Osteocyte (in vitro differentiated cells): ENCODE measurements at regions not wholly inside any gene's neighbourhood (a gene's known extent, or its start where the extent isn't known, plus 50 kb on each side); places are given as distances from the start of the nearest gene placed in this dataset.

Source experiments
- DNase-seq: peaks from one replicate; pipeline ENCODE4 v3.0.0; 2021; ENCODE audit warnings: mixed read lengths; ENCODE audit not compliant: unreplicated experiment; ENCODE audit errors: extremely low spot score
- H3K27ac Mint-ChIP-seq: one replicate; pipeline ENCODE4 v1.8.0; 2021; ENCODE audit warnings: mild to moderate bottlenecking, mixed read lengths; ENCODE audit not compliant: unreplicated experiment
- H3K27me3 Mint-ChIP-seq: one replicate; pipeline ENCODE4 v1.8.0; 2021; ENCODE audit warnings: mixed read lengths; ENCODE audit not compliant: unreplicated experiment
- H3K36me3 Mint-ChIP-seq: one replicate; pipeline ENCODE4 v1.8.0; 2021; ENCODE audit warnings: mixed read lengths; ENCODE audit not compliant: unreplicated experiment
- H3K4me1 Mint-ChIP-seq: one replicate; pipeline ENCODE4 v1.8.0; 2021; ENCODE audit warnings: mixed read lengths; ENCODE audit not compliant: unreplicated experiment
- H3K4me3 Mint-ChIP-seq: one replicate; pipeline ENCODE4 v1.8.0; 2021; ENCODE audit warnings: mild to moderate bottlenecking, moderate library complexity, mixed read lengths; ENCODE audit not compliant: unreplicated experiment
- H3K9me3 Mint-ChIP-seq: one replicate; pipeline ENCODE4 v1.8.0; 2021; ENCODE audit warnings: mixed read lengths; ENCODE audit not compliant: unreplicated experiment
- TF ChIP-seq, protein P1 (sequence below): fragments of 200-600 bp; sonication (generic); IDR thresholded peaks from 2 replicates; pipeline ENCODE4 v1.5.0; 2021; ENCODE audit warnings: antibody characterized with exemption, mild to moderate bottlenecking, moderate library complexity

DNA sequence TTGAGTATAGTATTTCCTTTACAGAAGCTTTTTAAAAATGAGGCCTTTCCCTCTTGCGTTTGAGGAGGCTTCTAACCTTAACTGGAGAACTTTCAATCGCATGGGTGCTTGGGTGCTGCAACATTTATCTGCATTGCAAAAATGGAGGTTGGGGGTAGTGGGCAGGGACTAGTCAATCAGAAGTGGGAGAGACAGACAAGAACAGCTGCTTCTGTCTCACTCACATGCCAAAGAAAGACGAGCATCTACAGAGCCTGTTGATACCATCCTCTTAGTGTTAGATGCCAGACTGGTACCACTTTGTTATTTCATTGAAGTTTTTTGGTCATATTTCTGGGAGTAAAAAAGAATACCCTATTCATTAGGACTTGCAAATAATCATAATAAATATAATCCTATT lies 1292.2 kb downstream of the UQCRFS1 start:
- Mint-ChIP-seq H3K4me3 (no peak overlapping the region), H3K27me3 (no peaks in the 10 kb centered on the region), H3K4me1 (no peaks in the 10 kb centered on the region), H3K36me3 (no peaks in the 10 kb centered on the region), H3K9me3 (peaks cover 30% of the 10 kb centered on the region), H3K27ac (no peak overlapping the region)
- no peak for DNase-seq
- TF ChIP-seq, protein P1, sequence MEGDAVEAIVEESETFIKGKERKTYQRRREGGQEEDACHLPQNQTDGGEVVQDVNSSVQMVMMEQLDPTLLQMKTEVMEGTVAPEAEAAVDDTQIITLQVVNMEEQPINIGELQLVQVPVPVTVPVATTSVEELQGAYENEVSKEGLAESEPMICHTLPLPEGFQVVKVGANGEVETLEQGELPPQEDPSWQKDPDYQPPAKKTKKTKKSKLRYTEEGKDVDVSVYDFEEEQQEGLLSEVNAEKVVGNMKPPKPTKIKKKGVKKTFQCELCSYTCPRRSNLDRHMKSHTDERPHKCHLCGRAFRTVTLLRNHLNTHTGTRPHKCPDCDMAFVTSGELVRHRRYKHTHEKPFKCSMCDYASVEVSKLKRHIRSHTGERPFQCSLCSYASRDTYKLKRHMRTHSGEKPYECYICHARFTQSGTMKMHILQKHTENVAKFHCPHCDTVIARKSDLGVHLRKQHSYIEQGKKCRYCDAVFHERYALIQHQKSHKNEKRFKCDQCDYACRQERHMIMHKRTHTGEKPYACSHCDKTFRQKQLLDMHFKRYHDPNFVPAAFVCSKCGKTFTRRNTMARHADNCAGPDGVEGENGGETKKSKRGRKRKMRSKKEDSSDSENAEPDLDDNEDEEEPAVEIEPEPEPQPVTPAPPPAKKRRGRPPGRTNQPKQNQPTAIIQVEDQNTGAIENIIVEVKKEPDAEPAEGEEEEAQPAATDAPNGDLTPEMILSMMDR: no peak

DNA sequence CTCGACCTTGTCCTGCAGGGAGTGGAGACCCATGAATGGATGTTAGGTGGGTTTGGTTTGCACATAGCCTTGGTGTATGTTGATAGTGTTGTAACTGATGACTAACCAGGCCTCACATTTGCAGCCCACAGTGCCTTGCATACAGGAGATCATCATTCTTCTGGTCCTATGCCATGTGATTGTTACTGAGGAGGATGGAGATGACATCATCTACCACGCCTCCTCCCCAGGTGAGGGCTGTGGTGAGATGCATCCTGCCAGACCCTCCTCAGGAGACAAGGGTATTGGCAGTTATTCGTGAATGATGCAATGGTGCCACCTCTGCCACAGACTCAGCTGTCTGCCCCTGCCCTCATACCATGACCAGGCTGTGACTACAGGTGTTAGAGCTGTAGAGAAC lies 1294.1 kb downstream of the UQCRFS1 start:
- H3K4me3 Mint-ChIP-seq: no peak overlapping the region
- H3K27ac Mint-ChIP-seq: no peak overlapping the region
- DNase-seq: no peak
- TF ChIP-seq, protein P1: no peak
- no peaks in the 10 kb centered on the region for H3K27me3 Mint-ChIP-seq
- peaks cover 28% of the 10 kb centered on the region for H3K9me3 Mint-ChIP-seq
- no peaks in the 10 kb centered on the region for H3K36me3 Mint-ChIP-seq
- H3K4me1 Mint-ChIP-seq: no peaks in the 10 kb centered on the region

DNA sequence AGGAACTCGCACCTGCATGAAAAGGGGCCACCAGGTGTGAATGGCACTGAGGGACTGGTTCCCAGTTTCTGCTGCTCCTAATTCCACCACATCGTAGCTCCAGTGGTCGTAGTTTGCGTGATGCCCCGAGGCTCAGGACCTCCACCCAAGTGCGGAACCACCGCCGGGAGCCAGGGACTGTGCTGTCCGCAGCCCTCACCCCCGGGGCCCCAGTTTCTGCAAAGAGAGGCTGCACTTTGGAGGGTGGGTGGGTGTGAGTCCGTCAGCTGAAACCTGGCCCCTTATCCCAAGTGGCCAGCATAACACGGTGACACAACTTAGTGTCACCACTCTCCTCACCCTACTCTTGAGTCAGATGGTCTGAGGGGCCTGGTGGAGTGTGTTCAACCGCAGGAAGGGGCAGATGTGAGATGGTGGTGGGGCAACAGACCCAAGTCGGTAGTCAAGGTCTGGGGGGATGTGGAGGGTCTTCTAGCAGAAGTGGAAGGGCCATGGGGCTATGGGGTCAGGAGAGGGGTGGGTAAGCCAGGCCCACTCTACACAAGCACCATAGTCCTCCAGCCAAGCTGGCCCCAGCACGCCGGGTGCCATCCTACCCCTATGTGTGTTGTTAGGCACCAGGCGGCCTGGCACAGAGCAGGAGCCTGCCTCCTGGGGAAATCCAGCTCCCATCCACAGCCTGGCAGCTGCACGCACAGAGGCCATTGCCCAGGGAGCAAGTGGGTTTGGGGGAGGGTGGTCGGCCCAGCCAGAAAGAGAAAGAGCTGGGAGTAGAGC lies 1301.6 kb downstream of the UQCRFS1 start:
- Mint-ChIP-seq H3K9me3 (peaks cover 18% of the 10 kb centered on the region), H3K27ac (no peak overlapping the region)
- TF ChIP-seq, protein P1: no peak

DNA sequence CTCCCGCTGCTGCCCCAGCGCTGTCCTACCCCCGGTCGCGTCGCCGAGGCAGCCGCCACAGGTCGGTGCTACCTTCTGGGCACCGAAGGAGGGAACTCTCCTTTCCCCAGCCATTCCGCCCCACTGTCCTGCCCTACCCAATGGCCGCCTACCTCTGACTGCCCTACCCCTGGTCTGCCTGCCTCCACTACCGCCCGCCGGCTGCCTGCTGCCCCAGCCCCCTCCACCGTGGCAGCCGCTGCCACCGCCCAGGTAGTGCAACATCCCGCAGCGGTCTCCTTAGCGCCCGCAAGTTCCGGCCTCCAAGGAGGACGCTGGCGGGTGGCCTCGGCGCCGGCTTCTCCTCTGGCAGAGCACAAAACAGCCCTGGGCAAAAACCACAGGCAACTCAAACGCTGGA lies 1303.1 kb downstream of the UQCRFS1 start:
- no peak overlapping the region for H3K27ac Mint-ChIP-seq
- peak; percentile 83 for DNase-seq
- no peak overlapping the region for H3K4me3 Mint-ChIP-seq
- peaks cover 14% of the 10 kb centered on the region for H3K9me3 Mint-ChIP-seq
- H3K27me3 Mint-ChIP-seq: no peaks in the 10 kb centered on the region
- H3K36me3 Mint-ChIP-seq: no peaks in the 10 kb centered on the region
- no peaks in the 10 kb centered on the region for H3K4me1 Mint-ChIP-seq
- TF ChIP-seq, protein P1: no peak

More for the DNA sequence above, 1301.6 kb downstream of the UQCRFS1 start:
- Mint-ChIP-seq H3K36me3 (no peaks in the 10 kb centered on the region), H3K4me3 (no peak overlapping the region), H3K27me3 (no peaks in the 10 kb centered on the region), H3K4me1 (no peaks in the 10 kb centered on the region)
- peak; percentile 80 for DNase-seq

DNA sequence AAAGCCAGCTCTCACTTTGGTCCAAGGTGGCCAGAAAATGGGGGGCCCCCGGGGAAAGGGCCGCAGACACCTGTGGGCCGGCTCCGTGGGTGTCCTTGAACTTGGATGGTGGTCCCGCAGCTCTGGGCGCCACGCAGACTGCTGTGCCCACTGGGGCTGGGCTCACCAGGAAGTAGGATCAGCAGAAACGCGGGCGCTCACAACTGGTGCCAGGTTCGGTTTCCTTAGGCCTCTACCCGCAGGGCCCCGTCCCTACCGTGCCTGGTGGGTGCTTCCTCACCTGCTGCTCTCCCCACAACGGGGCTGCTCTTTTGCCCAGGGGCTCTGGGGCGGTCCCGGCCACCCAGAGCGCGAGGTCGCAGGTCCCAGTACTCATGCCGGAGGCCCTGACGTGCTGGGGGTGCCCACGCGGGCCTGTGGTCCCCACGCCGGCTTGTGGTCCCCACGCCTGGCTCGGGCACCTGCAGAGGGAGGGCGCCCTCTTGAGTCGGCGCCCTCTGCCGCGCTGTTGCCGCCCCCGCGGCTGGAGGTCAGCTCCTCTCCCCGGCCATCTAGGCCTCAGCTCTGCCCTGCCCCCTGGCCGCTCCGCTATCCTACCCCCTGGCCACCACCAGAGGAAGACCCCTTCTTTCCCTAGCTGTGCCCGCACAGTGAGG lies 1303.6 kb downstream of the UQCRFS1 start:
- H3K4me1 Mint-ChIP-seq: no peaks in the 10 kb centered on the region
- H3K27ac Mint-ChIP-seq: no peak overlapping the region
- H3K9me3 Mint-ChIP-seq: peaks cover 18% of the 10 kb centered on the region
- H3K27me3 Mint-ChIP-seq: no peaks in the 10 kb centered on the region
- peak; percentile 84 for DNase-seq
- TF ChIP-seq, protein P1: no peak
- no peak overlapping the region for H3K4me3 Mint-ChIP-seq
- H3K36me3 Mint-ChIP-seq: no peaks in the 10 kb centered on the region
